ENCODE measurements at regions not wholly inside any gene's neighbourhood (a gene's known extent, or its start where the extent isn't known, plus 50 kb on each side); places are given as distances from the start of the nearest gene placed in this dataset.

GRCh38 chr4:136806844-136807243, 725.5 kb downstream of the PCDH18 start:
- TF ChIP-seq CTCF (IDR thresholded peaks at IDR 0.05) (no peak), EZH2 (IDR thresholded peaks at IDR 0.05) (no peak)
